OCI-M1 (cell line): ENCODE measurements at regions not wholly inside any gene's neighbourhood (a gene's known extent, or its start where the extent isn't known, plus 50 kb on each side); places are given as distances from the start of the nearest gene placed in this dataset.

ENCODE experiments used
- DNase-seq: peaks from one replicate; lab custom pipeline; 2025; lab: John Stamatoyannopoulos, UW

DNA sequence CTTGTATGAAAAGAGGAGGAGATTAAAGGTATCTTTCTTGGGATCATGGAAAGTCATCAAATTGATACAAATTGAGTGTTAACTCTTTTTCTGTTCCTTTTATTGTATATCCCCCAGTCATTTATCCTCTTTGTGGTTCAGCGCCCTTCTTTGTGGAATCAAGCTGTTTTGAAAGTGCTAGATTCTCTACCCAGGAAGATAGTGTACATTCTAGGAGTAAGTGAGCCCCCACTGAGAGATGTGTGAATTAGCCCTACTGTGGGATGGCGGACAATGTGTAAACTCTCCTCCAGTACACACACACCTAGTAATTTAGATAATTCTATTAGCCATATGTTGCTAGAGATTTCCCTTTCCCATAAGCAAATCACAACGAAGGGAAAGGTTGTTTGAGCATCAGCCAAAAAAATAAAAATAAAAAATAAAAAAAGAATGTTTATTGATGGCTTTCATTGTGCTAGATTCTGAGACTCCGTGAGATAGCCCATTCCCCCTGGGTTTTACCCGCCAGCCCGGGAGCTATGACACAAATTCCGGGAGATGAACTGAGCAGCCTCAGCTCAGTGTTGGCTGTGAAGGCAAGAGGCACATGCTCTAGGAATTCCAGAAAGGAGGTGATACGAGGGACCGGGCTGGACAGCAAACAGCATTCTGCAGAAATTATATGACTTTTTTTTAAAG is 378.4 kb upstream of the RUNX1 start:
- no peak for DNase-seq

DNA sequence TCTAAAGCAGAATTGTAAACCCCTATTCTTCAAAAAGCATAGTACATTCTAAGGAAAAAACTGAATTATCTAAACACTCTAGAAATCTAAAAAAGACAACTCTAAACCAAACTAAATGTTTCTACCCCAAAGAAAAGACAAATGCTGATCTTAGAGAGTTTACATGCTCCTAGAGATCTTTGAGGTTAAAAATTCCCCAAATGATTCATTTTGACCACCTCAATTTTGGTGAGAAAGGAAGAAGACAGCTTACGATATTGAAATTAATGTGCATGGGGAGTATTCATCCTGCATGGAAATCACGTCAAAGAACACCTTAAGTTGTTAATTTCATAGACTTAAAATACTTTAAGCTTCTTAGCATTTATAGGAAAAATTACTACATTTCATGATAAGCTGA is 377.8 kb upstream of the RUNX1 start:
- DNase-seq: no peak

DNA sequence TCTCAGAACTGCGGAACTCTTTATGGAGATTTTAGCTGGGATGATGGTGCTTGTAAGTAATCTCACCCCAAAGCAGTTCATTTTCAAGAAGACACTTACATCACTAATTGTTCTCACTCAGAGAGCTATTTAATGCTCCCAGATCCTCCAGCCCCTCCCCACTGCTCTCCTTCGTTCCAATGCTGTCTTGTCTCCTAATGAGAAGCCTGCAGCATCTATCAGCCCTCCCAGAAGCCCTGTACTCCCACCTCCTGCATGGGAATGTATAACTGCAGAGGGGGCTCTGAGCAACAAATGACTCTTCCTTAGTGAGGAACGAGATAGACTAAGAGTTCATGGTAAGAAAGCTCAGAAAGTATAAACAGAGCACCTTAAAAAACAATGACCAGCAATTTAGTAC is 377.4 kb upstream of the RUNX1 start:
- no peak for DNase-seq

DNA sequence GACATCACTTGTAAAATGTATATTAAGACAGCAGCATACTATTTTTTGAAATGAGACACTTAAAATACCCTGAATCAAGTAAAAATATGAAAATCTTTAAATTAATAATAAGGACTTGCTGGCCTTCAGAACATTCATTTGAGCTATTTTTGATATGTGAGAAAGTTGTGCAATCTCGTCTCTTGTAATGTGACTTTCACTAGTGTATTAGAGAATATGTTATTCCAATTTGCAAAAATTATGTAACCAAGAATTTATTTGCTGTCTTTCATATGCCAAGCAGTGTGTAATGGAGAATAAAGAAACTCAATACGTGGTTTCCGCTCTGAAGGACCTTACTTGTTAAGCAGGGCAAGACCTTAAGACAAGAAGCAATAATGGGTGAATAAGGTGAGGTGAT is 375.0 kb upstream of the RUNX1 start:
- no peak for DNase-seq

DNA sequence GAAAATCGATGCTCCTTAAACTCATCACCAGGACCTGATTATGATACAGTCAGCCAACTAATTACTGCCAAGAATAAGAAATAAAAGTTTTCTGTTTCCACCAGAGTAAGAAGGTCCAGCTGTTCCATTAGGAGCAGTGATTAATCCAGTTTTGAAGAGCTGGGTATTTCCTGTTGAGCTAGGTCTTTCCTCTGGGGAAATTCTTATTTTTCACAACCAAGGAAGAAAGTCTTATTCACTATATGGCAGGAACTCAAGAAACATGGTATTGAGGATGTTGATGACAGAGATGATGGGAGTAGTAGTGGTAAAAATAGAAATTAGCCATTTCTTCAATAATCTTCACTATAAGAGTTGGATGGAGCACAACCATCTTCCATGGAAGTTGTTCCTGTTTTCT is 374.6 kb upstream of the RUNX1 start:
- DNase-seq: no peak

DNA sequence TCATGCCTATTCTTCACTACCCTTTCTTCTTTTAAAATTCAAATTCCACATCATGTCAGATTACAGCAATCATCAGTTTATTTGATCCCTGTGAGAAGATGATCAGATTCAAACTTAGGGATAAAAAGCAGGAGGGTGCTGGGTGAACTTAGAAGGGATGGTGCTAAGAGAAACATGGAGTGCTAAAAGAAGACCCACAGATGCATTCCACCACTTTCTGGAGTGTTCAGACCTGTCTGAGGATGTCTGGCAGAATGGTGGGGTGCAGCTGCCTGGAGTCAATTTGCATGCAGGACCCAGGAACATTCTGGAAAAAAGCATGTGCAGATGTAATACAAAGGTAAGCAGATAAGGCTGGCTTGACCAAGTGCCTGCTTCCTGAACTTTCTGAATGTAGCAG is 372.9 kb upstream of the RUNX1 start:
- no peak for DNase-seq

DNA sequence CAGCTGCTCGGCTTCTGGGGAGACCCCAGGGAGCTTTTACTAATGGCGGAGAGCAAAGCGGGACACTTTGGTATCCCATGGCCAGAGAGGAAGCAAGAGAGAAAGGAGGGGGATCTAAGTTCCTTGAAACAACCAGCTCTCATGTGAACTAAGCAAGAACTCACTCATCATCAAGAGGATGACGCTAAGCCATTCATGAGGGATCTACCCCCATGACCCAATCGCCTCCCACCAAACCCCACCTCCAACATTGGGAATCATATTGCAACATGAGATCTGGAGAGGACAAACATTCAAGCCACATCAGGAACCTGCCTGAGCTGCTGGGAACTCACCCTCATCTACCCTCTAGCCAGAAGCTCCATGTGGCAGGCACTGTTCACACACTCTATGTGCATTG is 372.1 kb upstream of the RUNX1 start:
- DNase-seq: no peak

DNA sequence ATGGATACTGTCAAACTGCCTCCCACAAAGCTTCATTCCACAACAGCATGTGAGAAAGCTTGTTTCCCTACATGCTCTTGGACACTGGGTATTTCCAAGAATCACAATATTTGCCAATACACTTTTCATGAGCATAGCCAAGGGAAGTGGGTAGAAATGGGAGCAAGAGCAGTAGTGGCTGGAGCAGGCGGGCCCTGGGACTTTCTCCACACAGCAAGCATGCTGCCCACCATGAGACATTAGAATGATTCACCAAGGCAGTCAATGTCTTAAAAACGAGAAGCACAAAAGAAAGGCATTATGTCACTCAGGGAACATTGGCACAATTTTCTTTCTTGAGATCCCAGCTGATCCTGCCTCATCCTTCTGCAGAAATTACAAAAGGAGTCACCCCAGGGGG is 371.6 kb upstream of the RUNX1 start:
- DNase-seq: no peak

DNA sequence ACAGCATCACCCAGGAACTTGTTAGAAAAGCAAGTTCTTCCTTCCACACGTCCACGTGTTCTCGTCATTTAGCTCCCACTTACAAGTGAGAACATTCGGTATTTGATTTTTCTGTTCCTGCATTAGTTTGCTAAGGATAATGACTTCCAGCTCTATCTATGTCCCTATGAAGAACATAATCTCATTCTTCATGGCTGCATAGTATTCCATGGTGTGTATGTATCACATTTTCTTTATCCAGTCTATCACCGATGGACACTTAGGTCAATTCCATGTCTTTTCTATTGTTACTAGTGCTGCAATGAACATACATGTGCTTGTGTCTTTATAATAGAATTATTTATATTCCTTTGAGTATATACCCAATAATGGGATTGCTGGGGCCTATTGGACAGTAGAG is 368.7 kb upstream of the RUNX1 start:
- DNase-seq: no peak

DNA sequence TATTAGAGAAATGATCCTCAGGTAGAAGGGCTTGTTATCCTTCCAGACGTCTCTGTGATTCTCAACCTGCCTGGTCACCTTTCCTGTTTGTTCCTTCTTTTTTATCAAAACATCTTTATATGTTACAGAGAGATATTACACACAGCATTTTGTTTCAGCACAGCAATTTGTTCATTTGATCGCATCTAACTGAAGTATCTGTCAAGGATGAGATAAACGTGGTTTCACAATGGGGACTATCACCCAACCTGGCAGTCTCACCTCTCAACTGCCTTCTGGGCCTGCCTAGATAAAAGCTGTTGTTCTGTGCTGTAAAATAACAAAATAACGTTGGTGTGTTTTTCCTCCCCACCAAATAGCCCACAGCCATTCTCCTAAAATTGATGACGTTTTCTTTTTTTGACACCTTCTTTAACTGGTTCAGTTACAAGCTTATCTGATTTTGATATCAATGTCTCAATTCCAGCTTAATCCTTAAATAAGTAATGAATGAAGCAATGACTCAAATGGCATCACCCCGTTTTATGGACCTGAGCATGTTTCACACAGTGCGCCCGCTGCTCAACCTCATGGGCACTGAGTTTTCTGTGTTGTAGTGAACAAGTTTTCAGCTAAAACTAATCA is 367.9 kb upstream of the RUNX1 start:
- DNase-seq: peak; percentile 28

DNA sequence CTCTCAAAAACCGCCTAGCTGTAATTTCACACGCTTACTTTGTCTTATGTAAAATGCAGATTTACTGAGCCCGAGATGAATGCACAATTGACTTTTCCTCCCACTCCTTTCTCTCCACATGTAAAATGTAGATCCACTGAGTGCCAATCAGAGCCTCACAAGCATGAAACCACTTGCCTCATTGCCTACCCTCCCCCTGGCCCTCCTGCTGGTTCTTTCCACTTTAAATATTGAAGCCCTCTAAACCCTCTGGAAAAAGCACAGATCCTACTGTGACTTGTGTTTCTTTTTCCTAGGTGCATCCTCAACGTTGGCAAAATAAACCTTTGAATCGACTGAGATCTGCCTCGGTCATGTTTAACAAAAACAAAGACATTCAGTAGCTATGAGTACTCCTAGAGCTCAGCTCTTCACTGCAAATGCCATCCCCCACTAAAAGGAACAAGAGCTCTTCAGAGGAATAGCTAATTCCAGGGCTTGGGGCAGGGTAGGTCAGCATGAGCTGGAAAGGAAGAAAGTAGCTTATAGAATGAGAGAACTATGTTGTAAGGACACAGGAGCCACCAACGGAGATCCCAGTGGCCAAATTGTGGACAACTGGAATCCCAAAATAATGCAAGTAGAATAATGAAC is 365.5 kb upstream of the RUNX1 start:
- DNase-seq: no peak

DNA sequence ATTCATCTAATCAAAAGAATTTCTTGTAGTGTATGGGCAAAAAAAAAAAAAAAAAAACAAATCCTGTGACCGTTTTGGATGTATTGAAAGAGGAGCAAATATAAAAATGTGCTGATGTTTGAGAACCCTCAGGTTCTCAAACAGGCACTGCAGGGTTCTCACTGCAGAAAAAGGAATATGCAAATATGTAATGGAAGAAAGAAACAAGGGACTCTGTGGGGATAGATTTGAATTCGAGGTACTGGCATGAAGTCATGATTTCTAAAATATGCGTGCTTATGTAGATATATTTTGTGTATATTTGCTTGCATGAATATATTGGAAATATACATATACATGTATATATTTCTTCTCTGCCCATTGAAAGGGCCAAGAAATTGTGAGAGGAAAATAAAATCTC is 365.0 kb upstream of the RUNX1 start:
- DNase-seq: no peak

DNA sequence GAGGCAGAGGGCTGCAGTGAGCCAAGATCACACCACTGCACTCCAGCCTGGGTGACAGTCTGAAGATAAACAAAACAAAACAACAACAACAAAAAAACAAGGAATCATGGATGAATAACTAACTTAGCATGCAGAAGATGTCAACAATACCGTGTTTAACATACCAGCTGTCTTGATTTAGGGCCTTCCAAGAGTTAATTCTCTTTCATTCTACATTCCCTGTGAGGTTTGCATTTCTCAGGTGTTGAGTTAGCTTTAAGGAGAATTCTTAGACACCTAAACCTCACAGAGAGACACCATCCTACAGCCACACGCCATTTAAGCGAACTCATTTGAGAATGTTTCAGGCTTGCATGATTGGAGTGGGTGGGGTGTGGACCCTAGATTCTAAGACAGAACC is 363.1 kb upstream of the RUNX1 start:
- no peak for DNase-seq

DNA sequence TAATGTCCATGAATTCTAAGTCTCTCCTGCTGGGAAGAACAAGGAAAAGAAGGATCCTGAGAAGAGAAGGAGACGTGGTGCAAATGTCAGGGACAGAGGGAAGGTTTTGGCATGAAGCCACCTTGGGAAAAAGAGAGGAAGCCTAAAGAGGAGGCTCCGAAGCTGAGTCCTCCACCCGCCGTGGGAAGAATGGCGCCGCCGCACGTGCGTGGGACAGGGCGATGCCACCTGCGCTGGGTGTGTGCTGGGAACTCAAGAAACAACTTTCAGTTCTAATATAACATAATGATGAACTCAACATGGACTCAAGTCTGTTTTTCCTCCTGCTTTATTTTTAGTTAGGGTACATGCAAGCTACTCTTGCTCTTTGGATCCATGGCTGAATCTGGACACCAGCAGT is 362.3 kb upstream of the RUNX1 start:
- DNase-seq: no peak

DNA sequence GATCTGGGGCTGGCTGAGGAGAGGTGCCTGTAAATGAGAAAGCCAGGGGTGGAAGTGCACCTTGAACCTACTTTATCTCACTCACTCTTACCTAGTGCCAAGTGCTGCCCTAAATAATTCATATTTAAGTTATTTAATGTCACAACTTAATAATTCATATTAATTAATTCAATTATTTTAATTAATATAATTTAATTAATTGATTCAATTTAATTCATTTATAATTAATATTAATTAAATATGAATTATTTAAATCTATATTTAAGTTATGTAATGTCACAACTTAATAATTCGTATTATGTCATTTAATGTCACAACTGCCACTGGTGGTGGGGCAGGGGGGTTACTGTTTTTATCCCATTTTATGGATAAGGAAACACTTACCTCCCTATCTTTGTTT is 361.6 kb upstream of the RUNX1 start:
- no peak for DNase-seq

DNA sequence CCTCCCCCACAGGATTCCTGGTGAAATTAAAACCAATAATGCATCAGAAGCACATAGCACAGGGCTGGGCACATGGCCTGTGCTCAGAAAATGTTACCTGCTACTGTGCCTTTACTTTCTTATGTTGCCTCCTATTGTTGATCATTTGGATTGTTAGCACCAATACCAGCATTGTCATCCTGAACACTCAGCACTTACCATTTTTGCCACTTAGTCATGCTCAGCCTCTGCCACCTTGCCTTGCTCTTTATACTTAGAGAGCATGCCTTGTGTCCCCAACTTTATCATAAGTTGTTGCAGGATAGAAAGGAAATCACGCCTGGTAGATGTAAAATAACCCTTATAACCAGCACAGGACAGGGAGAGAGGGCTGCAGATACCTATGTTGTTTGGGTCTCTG is 361.0 kb upstream of the RUNX1 start:
- DNase-seq: no peak

DNA sequence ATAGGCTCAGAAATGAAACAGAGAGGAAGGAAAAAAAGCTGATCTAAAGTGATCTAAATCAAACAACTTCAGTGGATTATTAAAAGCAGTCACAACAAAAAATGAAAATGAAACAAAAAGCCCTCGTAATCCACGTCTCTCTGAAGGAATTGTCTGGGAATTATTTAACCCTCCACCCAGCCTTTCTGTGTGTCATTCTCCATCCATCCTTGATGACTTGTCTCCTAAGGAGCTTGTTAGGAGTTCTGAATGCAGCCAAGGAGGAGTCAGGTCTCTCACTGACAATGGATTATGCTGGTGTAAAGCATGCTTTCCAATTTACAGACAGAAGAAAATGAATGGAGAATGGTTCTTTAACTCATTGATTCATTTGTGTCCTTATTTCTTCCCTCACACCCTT is 359.3 kb upstream of the RUNX1 start:
- DNase-seq: peak; percentile 39

DNA sequence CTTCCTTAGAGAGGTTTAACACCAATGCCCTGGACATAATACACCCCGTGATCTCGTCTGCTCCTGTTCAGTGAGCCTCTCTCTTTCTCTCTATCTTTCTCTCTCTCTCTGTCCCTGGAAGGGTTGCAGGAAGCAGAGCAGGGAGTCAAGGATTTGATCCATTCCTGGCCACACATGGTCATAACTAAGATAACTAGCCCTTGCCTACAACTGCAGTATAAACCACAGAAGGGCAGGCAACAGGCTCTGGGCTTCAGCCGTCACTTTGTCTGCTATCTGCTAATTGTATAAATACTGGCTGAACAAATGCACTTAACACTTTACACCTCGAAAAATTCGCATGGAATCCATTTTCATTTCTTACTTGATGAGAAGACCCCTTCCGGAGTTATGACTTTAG is 357.5 kb upstream of the RUNX1 start:
- no peak for DNase-seq

DNA sequence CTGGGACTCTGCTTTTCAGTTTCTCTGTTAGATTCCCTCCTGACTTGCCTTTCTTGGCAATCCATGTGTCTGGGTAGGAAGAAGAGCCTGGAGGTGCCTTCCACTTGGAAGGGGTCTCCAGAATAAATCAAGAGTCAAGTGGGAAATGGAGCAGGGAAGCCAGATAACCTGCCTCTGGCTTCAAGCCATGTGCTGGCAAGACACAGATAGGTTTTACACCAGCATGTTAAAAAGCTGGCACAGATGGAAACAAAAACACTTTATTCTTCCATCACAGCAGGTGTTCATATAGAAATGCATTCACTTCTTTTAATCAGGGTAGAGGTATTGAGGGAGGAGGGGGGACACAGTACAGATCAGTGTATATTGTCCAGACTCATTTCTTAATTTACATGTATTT is 356.9 kb upstream of the RUNX1 start:
- DNase-seq: no peak

DNA sequence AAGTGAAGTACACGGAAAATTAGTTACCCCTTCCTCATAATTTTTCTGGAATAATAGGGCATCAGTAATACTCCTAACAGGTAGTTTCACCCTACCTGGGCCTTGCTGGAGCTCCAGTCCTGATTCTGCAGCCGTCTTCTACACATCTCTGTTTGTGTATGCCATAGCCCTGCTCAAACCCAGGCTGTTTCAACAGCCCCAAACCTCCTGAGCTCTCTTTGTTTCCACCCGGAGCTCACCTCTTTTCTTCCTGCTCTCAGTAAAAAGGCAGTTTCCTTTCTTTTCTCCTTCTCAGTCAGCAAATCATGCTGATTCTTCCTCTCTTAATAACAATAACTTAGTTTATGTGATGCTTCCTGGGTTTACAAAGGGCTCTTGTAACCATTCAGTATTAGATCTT is 355.1 kb upstream of the RUNX1 start:
- DNase-seq: no peak

DNA sequence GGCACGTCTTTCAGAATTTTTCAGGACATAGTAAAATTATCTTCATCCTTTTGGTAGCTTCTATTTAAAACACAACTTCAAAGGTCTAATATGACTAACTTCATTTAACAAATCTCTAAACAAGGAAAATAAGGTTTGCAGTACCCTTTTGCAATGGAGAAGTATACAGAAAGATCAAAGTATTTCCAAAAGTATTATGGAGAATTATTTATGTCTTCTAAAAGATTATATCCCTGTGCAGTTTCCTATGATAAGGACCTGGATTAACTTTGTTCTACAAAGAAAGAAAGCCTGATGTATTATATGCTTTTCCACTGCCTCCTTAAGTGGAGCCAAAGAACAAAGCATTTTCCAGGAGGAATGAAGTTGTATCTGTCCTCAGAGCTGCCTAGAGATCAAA is 353.0 kb upstream of the RUNX1 start:
- DNase-seq: no peak

DNA sequence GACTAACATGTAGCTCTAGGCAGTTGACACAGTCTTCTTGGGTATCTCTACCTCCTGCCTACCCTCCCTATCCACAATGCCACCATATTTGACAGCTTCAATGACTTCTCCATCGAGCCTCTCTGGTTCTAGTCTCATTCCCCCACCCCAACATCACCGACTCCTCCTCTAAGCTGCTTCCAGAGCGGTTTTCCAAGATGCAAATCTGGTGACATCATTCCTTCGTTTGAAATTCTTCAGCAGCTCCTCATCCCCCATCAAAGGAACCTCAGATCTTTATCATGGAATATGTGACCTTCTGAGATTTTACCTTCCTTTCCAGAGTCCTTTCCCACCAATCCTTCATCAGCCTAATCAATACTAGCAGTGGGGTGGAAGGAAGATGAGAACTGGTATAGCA is 352.4 kb upstream of the RUNX1 start:
- no peak for DNase-seq

DNA sequence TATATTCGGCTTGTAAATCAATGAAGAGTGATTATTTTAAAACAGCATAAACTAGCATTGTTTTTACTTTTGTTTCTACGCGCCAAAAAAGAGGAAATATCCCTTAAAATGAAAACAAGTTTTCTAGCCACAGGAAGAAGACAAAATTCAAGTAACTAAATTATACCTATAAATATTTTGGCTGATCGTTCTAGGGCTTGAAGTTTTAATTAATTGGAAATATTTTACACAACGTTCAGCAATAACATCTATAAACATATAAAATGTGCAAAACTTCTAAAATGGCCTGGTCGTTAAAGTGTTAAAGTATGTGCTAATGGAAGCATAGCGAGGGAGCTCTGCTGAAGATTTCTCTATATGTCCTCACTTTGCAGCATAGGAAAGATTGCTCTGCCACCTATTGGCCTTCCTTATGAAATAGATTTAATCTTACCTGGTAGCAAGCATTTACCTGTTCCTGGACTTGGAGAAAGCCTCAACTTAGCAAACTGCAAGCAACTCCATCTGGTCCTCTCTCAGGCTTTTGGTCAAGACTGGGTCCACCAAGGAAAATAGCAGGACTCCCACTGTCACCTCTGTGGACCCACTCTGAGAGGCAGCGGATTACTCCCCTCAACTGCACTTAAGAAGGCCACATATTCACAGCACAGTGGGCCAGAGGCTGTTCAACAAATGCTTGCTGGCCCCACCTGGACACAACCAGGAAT is 351.3 kb upstream of the RUNX1 start:
- peak; percentile 94 for DNase-seq
